HL-60 (cell line): ENCODE measurements at regions not wholly inside any gene's neighbourhood (a gene's known extent, or its start where the extent isn't known, plus 50 kb on each side); places are given as distances from the start of the nearest gene placed in this dataset.

ENCODE experiments used
- GABPA ChIP-seq: IDR thresholded peaks from 2 replicates; pipeline ENCODE4 v1.6.1; 2012; ENCODE audit warnings: low read depth
- POLR2AphosphoS5 ChIP-seq: IDR thresholded peaks from 2 replicates; pipeline ENCODE4 v1.6.1; 2012; ENCODE audit warnings: low read depth
- REST ChIP-seq: IDR thresholded peaks from 2 replicates; pipeline ENCODE4 v1.6.1; 2012; ENCODE audit warnings: low read depth; ENCODE audit not compliant: insufficient replicate concordance
- TF ChIP-seq, protein P1 (sequence below): IDR thresholded peaks from one replicate; pipeline ENCODE4 v1.5.1; 2011; ENCODE audit warnings: low read length, control low read depth, inconsistent platforms; ENCODE audit not compliant: insufficient read depth

GRCh38 chr2:192725991-192726390 lies 531.3 kb upstream of the TMEFF2 start:
- TF ChIP-seq, protein P1, sequence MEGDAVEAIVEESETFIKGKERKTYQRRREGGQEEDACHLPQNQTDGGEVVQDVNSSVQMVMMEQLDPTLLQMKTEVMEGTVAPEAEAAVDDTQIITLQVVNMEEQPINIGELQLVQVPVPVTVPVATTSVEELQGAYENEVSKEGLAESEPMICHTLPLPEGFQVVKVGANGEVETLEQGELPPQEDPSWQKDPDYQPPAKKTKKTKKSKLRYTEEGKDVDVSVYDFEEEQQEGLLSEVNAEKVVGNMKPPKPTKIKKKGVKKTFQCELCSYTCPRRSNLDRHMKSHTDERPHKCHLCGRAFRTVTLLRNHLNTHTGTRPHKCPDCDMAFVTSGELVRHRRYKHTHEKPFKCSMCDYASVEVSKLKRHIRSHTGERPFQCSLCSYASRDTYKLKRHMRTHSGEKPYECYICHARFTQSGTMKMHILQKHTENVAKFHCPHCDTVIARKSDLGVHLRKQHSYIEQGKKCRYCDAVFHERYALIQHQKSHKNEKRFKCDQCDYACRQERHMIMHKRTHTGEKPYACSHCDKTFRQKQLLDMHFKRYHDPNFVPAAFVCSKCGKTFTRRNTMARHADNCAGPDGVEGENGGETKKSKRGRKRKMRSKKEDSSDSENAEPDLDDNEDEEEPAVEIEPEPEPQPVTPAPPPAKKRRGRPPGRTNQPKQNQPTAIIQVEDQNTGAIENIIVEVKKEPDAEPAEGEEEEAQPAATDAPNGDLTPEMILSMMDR, result no peak
- TF ChIP-seq POLR2AphosphoS5 (no peak), REST (no peak), GABPA (no peak)
